Right cardiac atrium (tissue), 5 donors: ENCODE measurements at regions not wholly inside any gene's neighbourhood (a gene's known extent, or its start where the extent isn't known, plus 50 kb on each side); places are given as distances from the start of the nearest gene placed in this dataset.

Source experiments
- ATAC-seq, 2 donors: fragments of 200-7000 bp; cut with Tn5 transposase; one replicate each; pipeline versions ENCODE4 v1.8.0 to v1.9.1; 2020; ENCODE audit warnings: moderate library complexity in 2 of 2, mild to moderate bottlenecking in 1 of 2
- DNase-seq, 3 donors: peaks; one replicate each; pipeline ENCODE4 v3.0.0-alpha.2; 2020
- H3K27ac ChIP-seq: one replicate; pipeline ENCODE4 v1.5.1; 2013; ENCODE audit warnings: mild to moderate bottlenecking, low read length, control low read depth, moderate library complexity
- H3K27me3 ChIP-seq: one replicate; pipeline ENCODE4 v1.6.1; 2013; ENCODE audit not compliant: control insufficient read depth, insufficient read depth
- H3K4me1 ChIP-seq: one replicate; pipeline ENCODE4 v1.6.1; 2013; ENCODE audit warnings: low read length; ENCODE audit not compliant: control insufficient read depth, insufficient read depth
- H3K4me3 ChIP-seq: one replicate; pipeline ENCODE4 v1.5.1; 2013; ENCODE audit warnings: low read length, control low read depth
- H3K9me3 ChIP-seq: one replicate; pipeline ENCODE4 v1.6.1; 2013; ENCODE audit warnings: low read length; ENCODE audit not compliant: control insufficient read depth
- WGBS: extraction: QIAGEN DNeasy Blood & Tissue Kit; methylation state at CpG from one replicate; pipeline ENCODE4 v1.1.7; 2013; 5-methylcytosine and 5-hydroxymethylcytosine counted together
- intact Hi-C, 4 donors: fragments of 100-400 bp; cut with DNase I; formaldehyde crosslinking; loops; one replicate each; pipeline versions ENCODE4 v1.11.0 to v1.14.0; 2022 to 2023
- donor health status: healthy with polysubstance abuse.
- donor health status: DM: no; HTN: yes; CAD: no.
- donor health status: DM: no; HTN: no; CAD: no.
- donor health status: DM: no; HTN: yes; CAD: no; lungs with severe emphysema.
- donor health status: DM: yes; HTN: yes; CAD: no.

GRCh38 chr5:91898898-91899297, 515.8 kb upstream of the ARRDC3 start:
- intact Hi-C loops, result no loop called here
- DNase-seq, result no peak
- WGBS, result 63% methylated on average over 2 of the region's 2 CpGs
- no peaks in the 10 kb centered on the region for H3K4me1 ChIP-seq
- H3K4me3 ChIP-seq, result no peak overlapping the region
- H3K9me3 ChIP-seq, result no peaks in the 10 kb centered on the region
- no peak overlapping the region for H3K27ac ChIP-seq
- ATAC-seq, result no peak
- H3K27me3 ChIP-seq, result no peaks in the 10 kb centered on the region

DNA sequence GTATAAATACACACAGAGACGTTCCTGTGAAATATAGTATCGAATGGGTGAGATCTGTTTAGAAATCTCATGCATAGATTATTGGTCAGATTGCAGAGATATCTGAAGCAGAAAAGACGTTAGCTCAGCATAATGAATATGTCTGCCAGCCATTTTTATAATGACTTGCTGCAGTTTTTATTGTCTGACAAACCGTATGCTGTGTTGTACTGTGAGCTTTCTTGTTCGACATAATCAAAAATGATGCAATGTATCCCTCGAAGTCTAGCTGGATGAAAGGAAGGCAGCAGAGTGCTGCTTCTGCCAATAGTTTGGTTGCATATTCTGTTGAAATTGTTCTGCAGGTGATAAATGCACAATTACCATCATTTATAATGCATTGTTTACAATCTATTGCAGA, 514.9 kb upstream of the ARRDC3 start:
- no peak for ATAC-seq
- no peaks in the 10 kb centered on the region for H3K9me3 ChIP-seq
- H3K4me3 ChIP-seq, result no peak overlapping the region
- no peaks in the 10 kb centered on the region for H3K27me3 ChIP-seq
- 74% methylated on average over 6 of the region's 6 CpGs for WGBS
- intact Hi-C loops, result no loop called here
- H3K4me1 ChIP-seq, result no peaks in the 10 kb centered on the region
- DNase-seq, result no peak
- no peak overlapping the region for H3K27ac ChIP-seq

DNA sequence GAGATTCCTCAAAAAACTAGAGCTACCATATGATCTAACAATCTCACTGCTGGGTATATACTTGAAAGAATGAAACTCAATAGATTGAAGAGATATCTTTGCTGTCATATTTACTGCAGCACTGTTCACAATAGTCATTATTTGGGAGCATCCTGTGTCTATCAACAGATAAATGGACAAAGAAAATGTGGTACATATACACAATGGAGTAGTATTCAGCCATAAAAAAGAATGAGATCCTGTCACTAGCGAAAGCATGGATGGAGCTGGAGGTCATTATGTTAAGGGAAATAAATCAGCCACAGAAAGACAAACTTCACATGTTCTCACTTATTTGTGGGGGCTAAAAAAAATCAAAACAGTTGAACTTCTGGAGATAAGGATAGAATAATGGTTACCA, 505.7 kb upstream of the ARRDC3 start:
- ATAC-seq (no peak), DNase-seq (no peak)
- Histone ChIP-seq H3K27me3 (no peaks in the 10 kb centered on the region), H3K27ac (no peak overlapping the region), H3K9me3 (no peaks in the 10 kb centered on the region), H3K4me1 (no peaks in the 10 kb centered on the region), H3K4me3 (no peak overlapping the region)
- 79% methylated on average over 1 of the region's 1 CpG for WGBS
- intact Hi-C loops, result no loop called here

GRCh38 chr5:91885291-91886265, 502.5 kb upstream of the ARRDC3 start:
- H3K9me3 ChIP-seq, result no peaks in the 10 kb centered on the region
- H3K4me1 ChIP-seq, result no peaks in the 10 kb centered on the region
- no peak for ATAC-seq
- H3K4me3 ChIP-seq, result no peak overlapping the region
- DNase-seq, result no peak
- H3K27me3 ChIP-seq, result no peaks in the 10 kb centered on the region
- 58% methylated on average over 8 of the region's 8 CpGs for WGBS
- H3K27ac ChIP-seq, result no peak overlapping the region
- intact Hi-C loops, result no loop called here

DNA sequence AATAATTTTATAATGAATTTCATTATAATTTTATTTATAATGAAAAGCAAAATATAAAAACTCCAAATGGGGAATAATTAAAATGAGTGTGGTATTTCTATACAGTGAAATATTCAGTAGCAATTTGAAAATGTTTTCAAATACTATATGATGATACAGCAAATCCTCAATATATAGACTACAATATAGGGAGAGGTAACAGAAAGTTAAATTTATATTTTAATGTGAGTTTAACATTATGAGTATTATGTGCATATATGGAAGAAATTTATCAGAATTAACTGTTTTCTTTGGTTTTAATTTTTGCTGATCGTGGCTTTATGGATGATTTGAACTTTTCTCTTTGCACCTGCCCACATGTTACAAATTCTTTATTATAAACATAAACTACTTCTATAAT, 500.9 kb upstream of the ARRDC3 start:
- ATAC-seq, result no peak
- no peak for DNase-seq
- Histone ChIP-seq H3K9me3 (no peaks in the 10 kb centered on the region), H3K27me3 (no peaks in the 10 kb centered on the region), H3K4me1 (no peaks in the 10 kb centered on the region), H3K27ac (no peak overlapping the region), H3K4me3 (no peak overlapping the region)
- 75% methylated on average over 1 of the region's 1 CpG for WGBS
- intact Hi-C loops, result no loop called here

- ATAC-seq, result no peak
Observed at GRCh38 chr5:91875196-91875779, 492.2 kb upstream of the ARRDC3 start.

DNA sequence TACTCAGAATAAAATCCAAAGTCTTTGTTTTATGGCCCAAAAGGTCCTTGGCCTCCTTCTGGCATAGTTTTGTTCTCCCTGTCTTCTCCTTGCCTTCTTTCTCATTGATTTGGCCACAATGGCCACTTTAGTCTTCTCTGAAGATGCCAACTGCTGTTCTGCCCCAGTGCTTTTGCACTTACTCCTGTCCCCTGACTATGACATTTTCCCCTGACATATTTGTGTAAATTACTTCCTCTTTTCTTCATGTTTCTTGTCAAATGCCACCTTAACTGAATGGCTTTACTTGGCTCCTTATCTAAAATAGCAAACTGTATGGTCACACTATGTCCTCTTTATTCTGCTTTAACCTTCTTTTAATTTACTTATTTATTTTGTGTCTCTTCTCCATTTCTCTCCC, 484.7 kb upstream of the ARRDC3 start:
- H3K27me3 ChIP-seq, result no peaks in the 10 kb centered on the region
- ATAC-seq (no peak), DNase-seq (no peak)
- H3K4me3 ChIP-seq, result no peak overlapping the region
- H3K4me1 ChIP-seq, result no peaks in the 10 kb centered on the region
- H3K9me3 ChIP-seq, result no peaks in the 10 kb centered on the region
- H3K27ac ChIP-seq, result no peak overlapping the region
- intact Hi-C loops, result no loop called here

More at GRCh38 chr5:91875196-91875779, 492.2 kb upstream of the ARRDC3 start:
- H3K27ac ChIP-seq, result no peak overlapping the region
- H3K4me3 ChIP-seq, result no peak overlapping the region
- 73% methylated on average over 9 of the region's 9 CpGs for WGBS
- no peaks in the 10 kb centered on the region for H3K27me3 ChIP-seq
- DNase-seq, result no peak
- no peaks in the 10 kb centered on the region for H3K4me1 ChIP-seq
- no peaks in the 10 kb centered on the region for H3K9me3 ChIP-seq
- intact Hi-C loops, result no loop called here

DNA sequence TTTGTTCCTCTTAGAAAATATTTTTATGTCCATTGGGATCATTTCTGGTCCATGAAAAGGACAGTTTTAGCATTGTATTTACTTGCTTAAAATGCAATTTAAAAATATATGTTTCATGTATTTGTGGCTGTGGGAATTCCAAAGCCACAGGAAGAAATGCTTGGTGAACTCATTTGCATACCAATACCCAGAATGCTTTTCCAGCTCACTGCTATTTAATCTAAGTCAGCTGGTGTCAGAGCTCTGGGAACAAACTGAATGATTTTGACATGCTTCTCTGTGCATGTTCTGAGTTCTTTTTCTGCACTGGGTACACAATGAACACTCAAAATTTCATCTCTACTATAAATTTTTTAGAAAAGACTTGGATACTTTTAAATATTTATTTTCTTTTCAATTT, 482.8 kb upstream of the ARRDC3 start:
- Histone ChIP-seq H3K27me3 (no peaks in the 10 kb centered on the region), H3K9me3 (no peaks in the 10 kb centered on the region), H3K4me3 (no peak overlapping the region), H3K27ac (no peak overlapping the region), H3K4me1 (no peaks in the 10 kb centered on the region)
- DNase-seq (no peak), ATAC-seq (no peak)
- intact Hi-C loops, result no loop called here

- no peaks in the 10 kb centered on the region for H3K9me3 ChIP-seq
- no peaks in the 10 kb centered on the region for H3K27me3 ChIP-seq
- no peak for DNase-seq
- no peak overlapping the region for H3K27ac ChIP-seq
- H3K4me3 ChIP-seq, result no peak overlapping the region
- ATAC-seq, result no peak
- H3K4me1 ChIP-seq, result no peaks in the 10 kb centered on the region
- 22% methylated on average over 1 of the region's 1 CpG for WGBS
- intact Hi-C loops, result no loop called here
Observed at GRCh38 chr5:91864962-91865361, 481.8 kb upstream of the ARRDC3 start.

GRCh38 chr5:91851670-91852069, 468.6 kb upstream of the ARRDC3 start:
- WGBS, result 56% methylated on average over 2 of the region's 2 CpGs
- Histone ChIP-seq H3K27ac (no peak overlapping the region), H3K27me3 (no peaks in the 10 kb centered on the region), H3K4me1 (no peaks in the 10 kb centered on the region), H3K4me3 (no peak overlapping the region), H3K9me3 (no peaks in the 10 kb centered on the region)
- no peak for ATAC-seq
- DNase-seq, result no peak
- intact Hi-C loops, result no loop called here

DNA sequence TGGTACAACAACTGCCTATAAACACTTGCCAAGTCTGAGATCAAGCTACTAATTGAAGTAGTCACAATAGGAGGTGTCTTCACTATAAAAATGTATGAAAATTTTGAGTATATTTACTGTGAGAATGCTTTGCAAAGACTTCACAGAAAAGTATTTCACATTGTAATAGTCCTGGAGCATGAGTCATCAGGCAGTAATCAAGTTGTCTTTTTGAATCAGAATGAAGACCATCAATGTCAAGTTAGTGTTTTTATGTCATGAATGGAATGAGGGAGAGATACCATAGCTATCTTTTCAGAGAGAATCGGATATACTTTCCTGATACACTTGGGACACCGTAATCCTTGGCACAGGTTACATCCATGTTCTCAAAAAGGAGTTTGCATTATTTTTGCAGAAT, 466.9 kb upstream of the ARRDC3 start:
- DNase-seq, result no peak
- no peaks in the 10 kb centered on the region for H3K9me3 ChIP-seq
- ATAC-seq, result no peak
- H3K4me1 ChIP-seq, result no peaks in the 10 kb centered on the region
- no peak overlapping the region for H3K27ac ChIP-seq
- WGBS, result 19% methylated on average over 2 of the region's 2 CpGs
- intact Hi-C loops, result no loop called here
- H3K4me3 ChIP-seq, result no peak overlapping the region
- H3K27me3 ChIP-seq, result no peaks in the 10 kb centered on the region
